Sciatic nerve (tissue), 2 donors: ENCODE measurements at regions not wholly inside any gene's neighbourhood (a gene's known extent, or its start where the extent isn't known, plus 50 kb on each side); places are given as distances from the start of the nearest gene placed in this dataset.
A peak's percentile ranks its signal among the peaks of the same experiment; 100 is the strongest.

Source experiments
- ATAC-seq: fragments of 200-7000 bp; cut with Tn5 transposase; one replicate; pipeline ENCODE4 v1.9.1; 2020; ENCODE audit warnings: mild to moderate bottlenecking, moderate library complexity
- DNase-seq: peaks from one replicate; pipeline ENCODE4 v3.0.0-alpha.2; 2020; ENCODE audit warnings: low spot score
- intact Hi-C: fragments of 100-400 bp; cut with DNase I; formaldehyde crosslinking; loops from one replicate; pipeline ENCODE4 v1.14.2; 2022
- donor health status: DM: no; HTN: no; CAD: no.
- donor health status: DM: no; HTN: no; CAD: no.

- no peak for DNase-seq
- no peak for ATAC-seq
- intact Hi-C loops = no loop called here
Observed at GRCh38 chr14:26845151-26845818, 247.5 kb upstream of the NOVA1 start.

- DNase-seq (no peak), ATAC-seq (no peak)
- intact Hi-C loops = no loop called here
Observed at GRCh38 chr14:26846388-26846787, 248.6 kb upstream of the NOVA1 start.

GRCh38 chr14:26849514-26849913, 251.7 kb upstream of the NOVA1 start:
- intact Hi-C loops = no loop called here
- ATAC-seq (no peak), DNase-seq (no peak)

- intact Hi-C loops = no loop called here
- ATAC-seq (no peak), DNase-seq (no peak)
Observed at GRCh38 chr14:26851793-26852192, 254.0 kb upstream of the NOVA1 start.

- ATAC-seq = peak; percentile 88
- no peak for DNase-seq
- intact Hi-C loops = no loop called here
Observed at GRCh38 chr14:26855077-26855753, 257.4 kb upstream of the NOVA1 start.

- ATAC-seq = peak; percentile 76
Observed at GRCh38 chr14:26856876-26857518, 259.2 kb upstream of the NOVA1 start.

GRCh38 chr14:26859483-26859882, 261.6 kb upstream of the NOVA1 start:
- intact Hi-C loops = no loop called here
- no peak for DNase-seq
- peak; percentile 52 for ATAC-seq

More at GRCh38 chr14:26856876-26857518, 259.2 kb upstream of the NOVA1 start:
- intact Hi-C loops = no loop called here
- no peak for DNase-seq

GRCh38 chr14:26860111-26860510, 262.3 kb upstream of the NOVA1 start:
- intact Hi-C loops = no loop called here
- ATAC-seq (no peak), DNase-seq (no peak)

- ATAC-seq = no peak
- intact Hi-C loops = no loop called here
- DNase-seq = no peak
Observed at GRCh38 chr14:26863736-26864135, 265.9 kb upstream of the NOVA1 start.

GRCh38 chr14:26866721-26867120, 268.9 kb upstream of the NOVA1 start:
- DNase-seq (no peak), ATAC-seq (no peak)
- intact Hi-C loops = no loop called here

- intact Hi-C loops = no loop called here
- DNase-seq (no peak), ATAC-seq (no peak)
Observed at GRCh38 chr14:26867171-26867757, 269.4 kb upstream of the NOVA1 start.

- DNase-seq (no peak), ATAC-seq (no peak)
- intact Hi-C loops = no loop called here
Observed at GRCh38 chr14:26870096-26870495, 272.3 kb upstream of the NOVA1 start.

GRCh38 chr14:26870722-26871617, 273.1 kb upstream of the NOVA1 start:
- intact Hi-C loops = no loop called here
- ATAC-seq (peak; percentile 83), DNase-seq (no peak)

- ATAC-seq (peak; percentile 90), DNase-seq (no peak)
- intact Hi-C loops = no loop called here
Observed at GRCh38 chr14:26872515-26873361, 274.9 kb upstream of the NOVA1 start.

- intact Hi-C loops = no loop called here
- ATAC-seq = no peak
- DNase-seq = no peak
Observed at GRCh38 chr14:26873362-26873960, 275.6 kb upstream of the NOVA1 start.

- peak; percentile 56 for DNase-seq
- intact Hi-C loops = no loop called here
- ATAC-seq = peak; percentile 55
Observed at GRCh38 chr14:26887847-26888246, 290.0 kb upstream of the NOVA1 start.

GRCh38 chr14:26888592-26888991, 290.8 kb upstream of the NOVA1 start:
- ATAC-seq (no peak), DNase-seq (no peak)
- intact Hi-C loops = no loop called here

GRCh38 chr14:26896447-26896846, 298.6 kb upstream of the NOVA1 start:
- ATAC-seq (no peak), DNase-seq (no peak)
- intact Hi-C loops = no loop called here
